ENCODE measurements at regions not wholly inside any gene's neighbourhood (a gene's known extent, or its start where the extent isn't known, plus 50 kb on each side); places are given as distances from the start of the nearest gene placed in this dataset.

DNA sequence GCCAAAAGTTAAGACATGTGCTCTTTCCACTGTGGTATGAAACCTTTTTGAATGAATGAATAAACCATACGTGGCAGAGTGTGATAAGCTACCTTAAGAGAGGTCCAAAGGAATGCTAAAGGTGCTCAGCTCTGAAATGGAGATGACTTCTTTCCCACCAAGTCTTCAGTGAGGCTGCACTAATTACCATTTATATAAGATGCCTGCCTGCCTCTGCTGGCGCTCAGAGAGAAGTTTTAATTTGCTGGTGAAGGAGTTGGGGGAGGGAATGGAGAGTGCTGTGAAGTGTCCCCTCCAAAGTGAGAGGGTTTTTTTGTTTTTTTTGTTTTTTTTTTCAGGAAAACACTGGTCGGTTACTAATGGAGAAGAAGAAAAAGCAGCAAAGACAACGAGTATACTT lies 559.0 kb downstream of the OMA1 start:
- no peak overlapping the region for H3K9ac ChIP-seq (ENCODE audit: low read length)
- ATAC-seq (no peak), DNase-seq (ENCODE audit: low read depth, low spot score) (no peak)
- ChIA-PET RAD21 (ENCODE audit: low non-redundant PET in 1 of 2, low total read pairs in 2 of 2, uncharacterized antibody in 2 of 2, unreplicated experiment in 2 of 2) (no interaction called here), CTCF (no interaction called here), POLR2A (no interaction called here)
- H3K27me3 ChIP-seq (ENCODE audit: insufficient read depth, low read length): no peaks in the 10 kb centered on the region
- no TSS peak for BruUV-seq (replicated peaks)
- no peaks in the 10 kb centered on the region for H3K9me2 ChIP-seq (ENCODE audit: insufficient read depth)
- no peaks in the 10 kb centered on the region for H3K4me1 ChIP-seq (ENCODE audit: control insufficient read depth in 1 of 2, insufficient read depth in 2 of 2, low read length in 2 of 2)
- H2AFZ ChIP-seq (ENCODE audit: low read depth, low read length, poor library complexity, severe bottlenecking): no peak overlapping the region
- no peaks in the 10 kb centered on the region for H4K20me1 ChIP-seq (ENCODE audit: insufficient read depth)
- no peaks in the 10 kb centered on the region for H3K79me2 ChIP-seq (ENCODE audit: insufficient read depth, low read length)
- no peaks in the 10 kb centered on the region for H3K36me3 ChIP-seq (ENCODE audit: control insufficient read depth in 1 of 2, insufficient read depth in 2 of 2, low read length in 2 of 2)
- no peak overlapping the region for H3K4me2 ChIP-seq (ENCODE audit: low read length)
- no peak overlapping the region for H3K27ac ChIP-seq (ENCODE audit: low read depth, low read length)
- no peak overlapping the region for H3K4me3 ChIP-seq (replicated peaks in 1 of 2; ENCODE audit: low read depth in 1 of 2, low read length in 2 of 2)
- TF ChIP-seq SRF (IDR thresholded peaks at IDR 0.05; ENCODE audit: low read depth): no peak
- TF ChIP-seq ZBTB33 (IDR thresholded peaks at IDR 0.05; ENCODE audit: extremely low read depth, insufficient replicate concordance, low read length): no peak
- TF ChIP-seq, protein P1, sequence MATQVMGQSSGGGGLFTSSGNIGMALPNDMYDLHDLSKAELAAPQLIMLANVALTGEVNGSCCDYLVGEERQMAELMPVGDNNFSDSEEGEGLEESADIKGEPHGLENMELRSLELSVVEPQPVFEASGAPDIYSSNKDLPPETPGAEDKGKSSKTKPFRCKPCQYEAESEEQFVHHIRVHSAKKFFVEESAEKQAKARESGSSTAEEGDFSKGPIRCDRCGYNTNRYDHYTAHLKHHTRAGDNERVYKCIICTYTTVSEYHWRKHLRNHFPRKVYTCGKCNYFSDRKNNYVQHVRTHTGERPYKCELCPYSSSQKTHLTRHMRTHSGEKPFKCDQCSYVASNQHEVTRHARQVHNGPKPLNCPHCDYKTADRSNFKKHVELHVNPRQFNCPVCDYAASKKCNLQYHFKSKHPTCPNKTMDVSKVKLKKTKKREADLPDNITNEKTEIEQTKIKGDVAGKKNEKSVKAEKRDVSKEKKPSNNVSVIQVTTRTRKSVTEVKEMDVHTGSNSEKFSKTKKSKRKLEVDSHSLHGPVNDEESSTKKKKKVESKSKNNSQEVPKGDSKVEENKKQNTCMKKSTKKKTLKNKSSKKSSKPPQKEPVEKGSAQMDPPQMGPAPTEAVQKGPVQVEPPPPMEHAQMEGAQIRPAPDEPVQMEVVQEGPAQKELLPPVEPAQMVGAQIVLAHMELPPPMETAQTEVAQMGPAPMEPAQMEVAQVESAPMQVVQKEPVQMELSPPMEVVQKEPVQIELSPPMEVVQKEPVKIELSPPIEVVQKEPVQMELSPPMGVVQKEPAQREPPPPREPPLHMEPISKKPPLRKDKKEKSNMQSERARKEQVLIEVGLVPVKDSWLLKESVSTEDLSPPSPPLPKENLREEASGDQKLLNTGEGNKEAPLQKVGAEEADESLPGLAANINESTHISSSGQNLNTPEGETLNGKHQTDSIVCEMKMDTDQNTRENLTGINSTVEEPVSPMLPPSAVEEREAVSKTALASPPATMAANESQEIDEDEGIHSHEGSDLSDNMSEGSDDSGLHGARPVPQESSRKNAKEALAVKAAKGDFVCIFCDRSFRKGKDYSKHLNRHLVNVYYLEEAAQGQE (IDR thresholded peaks at IDR 0.05; ENCODE audit: low read depth): no peak
- TF ChIP-seq, protein P2, sequence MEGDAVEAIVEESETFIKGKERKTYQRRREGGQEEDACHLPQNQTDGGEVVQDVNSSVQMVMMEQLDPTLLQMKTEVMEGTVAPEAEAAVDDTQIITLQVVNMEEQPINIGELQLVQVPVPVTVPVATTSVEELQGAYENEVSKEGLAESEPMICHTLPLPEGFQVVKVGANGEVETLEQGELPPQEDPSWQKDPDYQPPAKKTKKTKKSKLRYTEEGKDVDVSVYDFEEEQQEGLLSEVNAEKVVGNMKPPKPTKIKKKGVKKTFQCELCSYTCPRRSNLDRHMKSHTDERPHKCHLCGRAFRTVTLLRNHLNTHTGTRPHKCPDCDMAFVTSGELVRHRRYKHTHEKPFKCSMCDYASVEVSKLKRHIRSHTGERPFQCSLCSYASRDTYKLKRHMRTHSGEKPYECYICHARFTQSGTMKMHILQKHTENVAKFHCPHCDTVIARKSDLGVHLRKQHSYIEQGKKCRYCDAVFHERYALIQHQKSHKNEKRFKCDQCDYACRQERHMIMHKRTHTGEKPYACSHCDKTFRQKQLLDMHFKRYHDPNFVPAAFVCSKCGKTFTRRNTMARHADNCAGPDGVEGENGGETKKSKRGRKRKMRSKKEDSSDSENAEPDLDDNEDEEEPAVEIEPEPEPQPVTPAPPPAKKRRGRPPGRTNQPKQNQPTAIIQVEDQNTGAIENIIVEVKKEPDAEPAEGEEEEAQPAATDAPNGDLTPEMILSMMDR (IDR thresholded peaks at IDR 0.05 in 2 of 3, conservative IDR thresholded peaks at IDR 0.05 in 1 of 3; ENCODE audit: borderline replicate concordance in 1 of 3, insufficient read depth in 1 of 3, low read depth in 2 of 3, low read length in 2 of 3): no peak
- TF ChIP-seq RAD21 (IDR thresholded peaks at IDR 0.05; ENCODE audit: low read depth): no peak
- no peak for TF ChIP-seq ZFX (IDR thresholded peaks at IDR 0.05)
- TF ChIP-seq, protein P3, sequence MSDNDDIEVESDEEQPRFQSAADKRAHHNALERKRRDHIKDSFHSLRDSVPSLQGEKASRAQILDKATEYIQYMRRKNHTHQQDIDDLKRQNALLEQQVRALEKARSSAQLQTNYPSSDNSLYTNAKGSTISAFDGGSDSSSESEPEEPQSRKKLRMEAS (IDR thresholded peaks at IDR 0.05): no peak
- TF ChIP-seq CBX3 (IDR thresholded peaks at IDR 0.05; ENCODE audit: low read depth): no peak
- TF ChIP-seq EGR1 (IDR thresholded peaks at IDR 0.05; ENCODE audit: low read depth): no peak
- TF ChIP-seq, protein P4, sequence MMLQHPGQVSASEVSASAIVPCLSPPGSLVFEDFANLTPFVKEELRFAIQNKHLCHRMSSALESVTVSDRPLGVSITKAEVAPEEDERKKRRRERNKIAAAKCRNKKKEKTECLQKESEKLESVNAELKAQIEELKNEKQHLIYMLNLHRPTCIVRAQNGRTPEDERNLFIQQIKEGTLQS (IDR thresholded peaks at IDR 0.05): no peak
- no peak for TF ChIP-seq EZH2 (IDR thresholded peaks at IDR 0.05)
- TF ChIP-seq SIN3A (IDR thresholded peaks at IDR 0.05; ENCODE audit: low read depth): no peak
- no peak for TF ChIP-seq ZNF274 (IDR thresholded peaks at IDR 0.05; ENCODE audit: low read depth, low read length)
- H3K9me3 ChIP-seq (ENCODE audit: control insufficient read depth in 1 of 2, insufficient read depth in 1 of 2, low read depth in 1 of 2, low read length in 2 of 2): no peaks in the 10 kb centered on the region
- intact Hi-C loops (cut with micrococcal nuclease): no loop called here
